Activated gamma-delta T cell treated with Interleukin-2 at 50 U/mL for 16 hours (primary cell): ENCODE measurements at regions not wholly inside any gene's neighbourhood (a gene's known extent, or its start where the extent isn't known, plus 50 kb on each side); places are given as distances from the start of the nearest gene placed in this dataset.

Experiments used
- DNase-seq: peaks from one replicate; pipeline ENCODE4 v3.0.0-alpha.2; 2020

DNA sequence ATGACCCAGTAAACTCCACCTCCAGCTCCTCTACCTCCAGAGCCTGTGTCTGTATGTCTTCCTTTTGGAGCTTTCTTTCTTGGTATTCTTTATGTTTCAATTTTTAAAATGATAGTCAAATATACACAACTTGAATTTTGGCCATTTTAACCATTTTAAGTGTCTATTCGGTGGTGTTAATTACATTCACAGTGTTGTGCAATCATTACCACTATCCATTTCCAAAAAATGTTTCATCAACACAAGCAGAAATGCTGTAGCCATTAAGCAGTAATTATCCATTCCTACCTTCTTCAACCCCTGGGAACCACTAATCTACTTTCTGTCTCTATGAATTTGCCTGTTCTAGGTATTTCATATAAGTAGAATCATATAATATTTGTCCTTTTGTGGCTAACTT, 194.5 kb upstream of the TSC22D2 start:
- DNase-seq: no peak

DNA sequence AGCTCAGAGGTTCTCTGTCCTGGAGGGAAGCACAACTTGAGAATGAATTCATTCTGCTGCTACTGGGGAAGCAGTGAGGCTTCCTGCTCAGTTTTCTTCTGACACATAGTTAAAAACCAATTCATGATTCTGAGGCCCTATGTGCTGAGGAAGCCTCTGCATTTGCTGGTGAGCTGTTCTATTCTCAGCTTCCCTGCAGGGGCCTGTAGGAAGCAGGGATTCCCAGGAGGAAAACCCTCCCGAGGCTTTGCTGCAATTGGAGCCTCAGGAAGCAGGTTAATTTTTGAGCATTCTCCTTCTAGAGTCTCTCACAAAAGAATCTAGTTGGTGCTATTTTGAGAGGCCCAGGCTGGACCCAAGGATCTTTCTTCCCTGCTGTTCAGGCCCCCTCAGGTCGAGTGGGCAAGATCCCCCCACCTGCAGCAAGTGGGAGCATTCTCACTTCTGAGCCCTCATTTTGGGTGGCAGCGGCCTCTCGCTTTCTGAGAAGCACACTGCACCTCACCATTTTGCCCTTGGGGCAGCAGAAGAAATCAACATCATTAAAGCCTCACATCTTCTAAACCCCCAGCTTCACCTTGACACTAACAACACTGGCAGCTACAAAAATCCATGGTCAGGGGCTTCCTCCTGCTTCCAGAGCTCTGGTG, 197.5 kb upstream of the TSC22D2 start:
- no peak for DNase-seq

DNA sequence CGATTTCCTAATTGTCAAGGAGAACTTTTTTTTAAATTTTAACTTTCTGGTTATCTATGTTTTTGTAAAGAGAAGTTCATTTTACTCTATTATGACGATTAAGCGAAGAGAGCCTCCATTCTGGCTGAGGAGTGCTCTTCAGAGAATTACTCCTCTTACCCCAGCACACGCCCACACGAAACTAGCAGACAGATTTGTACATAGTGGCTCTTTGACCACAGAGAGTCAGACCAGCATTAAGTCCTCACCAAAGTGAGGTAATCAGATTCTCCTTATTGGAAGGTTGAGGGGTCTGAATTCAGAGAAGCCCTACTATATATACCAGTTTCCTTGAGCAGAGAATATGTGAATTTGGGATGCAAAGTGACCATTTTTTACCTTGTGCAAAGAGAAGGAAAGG, 204.8 kb upstream of the TSC22D2 start:
- DNase-seq: no peak

DNA sequence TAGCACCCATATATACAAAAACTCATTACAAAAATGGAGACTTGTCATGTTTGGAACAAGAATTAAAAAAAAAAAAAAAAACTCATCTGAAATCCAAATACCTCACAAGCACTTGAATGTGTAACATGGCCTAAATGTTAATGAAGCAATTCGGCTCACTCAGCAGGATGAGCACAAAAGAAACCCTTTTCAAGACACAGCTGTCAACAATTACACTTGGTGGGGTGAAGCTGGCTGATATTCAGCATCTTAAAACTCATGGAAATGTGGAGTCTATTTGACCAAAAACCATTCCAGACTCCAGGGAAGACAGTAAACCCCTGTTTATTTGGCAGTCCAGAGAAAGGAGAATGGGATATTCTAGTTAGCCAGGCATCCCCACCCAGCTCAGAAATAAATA, 205.4 kb upstream of the TSC22D2 start:
- DNase-seq: no peak

DNA sequence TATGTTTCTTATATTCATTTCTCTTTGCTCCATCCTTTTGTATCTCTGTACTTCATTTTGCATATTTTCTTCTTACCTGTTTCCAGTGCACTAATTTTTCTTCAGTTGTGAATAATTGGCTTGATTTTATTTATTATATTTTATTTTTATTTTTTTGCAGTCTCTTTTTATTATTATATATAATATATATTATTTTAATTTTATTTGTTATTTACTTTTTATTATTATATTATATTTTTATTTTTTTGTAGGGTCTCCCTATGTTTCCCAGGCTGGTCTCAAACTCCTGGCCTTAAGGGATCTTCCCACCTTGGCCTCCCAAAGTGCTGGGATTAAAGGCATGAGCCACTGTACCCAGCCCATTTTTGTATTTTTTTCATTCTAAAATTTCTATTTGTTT, 213.1 kb upstream of the TSC22D2 start:
- no peak for DNase-seq

DNA sequence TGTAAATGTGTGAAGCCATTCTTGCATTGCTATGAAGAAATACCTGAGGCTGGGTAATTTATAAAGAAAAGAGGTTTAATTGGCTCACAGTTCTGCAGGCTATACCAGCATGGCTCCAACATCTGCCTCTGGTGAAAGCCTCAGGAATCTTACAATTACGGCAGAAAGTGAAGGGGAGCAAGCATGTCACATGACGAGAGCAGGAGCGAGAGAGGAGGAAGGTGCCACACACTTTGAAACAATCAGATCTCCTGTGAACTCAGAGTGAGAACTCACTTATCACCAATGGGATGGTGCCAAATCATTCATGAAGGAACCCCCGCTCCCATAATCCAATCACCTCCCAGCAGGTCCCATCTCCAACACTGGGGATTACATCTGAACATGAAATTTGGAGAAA, 213.6 kb upstream of the TSC22D2 start:
- DNase-seq: no peak

DNA sequence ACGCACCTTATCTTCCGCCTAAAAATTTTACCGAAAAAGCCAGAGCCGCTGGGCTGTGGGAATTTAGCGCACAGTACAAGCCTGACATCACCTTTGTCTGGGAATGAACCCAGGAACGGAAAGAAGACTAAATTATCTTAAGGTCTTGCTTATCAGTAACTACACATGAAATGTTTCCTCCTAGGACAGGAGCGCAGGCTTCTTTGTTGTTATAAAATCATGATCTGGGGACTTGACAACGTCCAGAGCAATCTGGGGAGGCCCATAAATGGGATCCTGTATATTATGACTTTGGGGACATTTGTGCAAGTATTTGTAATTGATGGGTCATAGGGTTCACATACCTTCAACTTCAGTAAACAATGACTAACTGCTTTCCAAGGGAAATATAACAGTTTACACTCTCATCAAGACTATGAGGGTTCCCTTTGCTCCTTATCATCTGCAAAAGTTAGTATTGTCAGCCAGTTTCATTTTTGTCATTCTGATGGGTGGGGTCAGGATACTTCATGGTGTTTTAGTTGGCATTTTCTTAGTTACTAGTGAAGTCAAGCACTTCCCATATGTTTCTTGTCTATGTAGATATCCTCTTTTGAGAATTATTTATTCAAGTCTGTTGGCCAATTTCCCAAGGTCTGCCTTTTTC, 213.9 kb upstream of the PFN2 start:
- no peak for DNase-seq

DNA sequence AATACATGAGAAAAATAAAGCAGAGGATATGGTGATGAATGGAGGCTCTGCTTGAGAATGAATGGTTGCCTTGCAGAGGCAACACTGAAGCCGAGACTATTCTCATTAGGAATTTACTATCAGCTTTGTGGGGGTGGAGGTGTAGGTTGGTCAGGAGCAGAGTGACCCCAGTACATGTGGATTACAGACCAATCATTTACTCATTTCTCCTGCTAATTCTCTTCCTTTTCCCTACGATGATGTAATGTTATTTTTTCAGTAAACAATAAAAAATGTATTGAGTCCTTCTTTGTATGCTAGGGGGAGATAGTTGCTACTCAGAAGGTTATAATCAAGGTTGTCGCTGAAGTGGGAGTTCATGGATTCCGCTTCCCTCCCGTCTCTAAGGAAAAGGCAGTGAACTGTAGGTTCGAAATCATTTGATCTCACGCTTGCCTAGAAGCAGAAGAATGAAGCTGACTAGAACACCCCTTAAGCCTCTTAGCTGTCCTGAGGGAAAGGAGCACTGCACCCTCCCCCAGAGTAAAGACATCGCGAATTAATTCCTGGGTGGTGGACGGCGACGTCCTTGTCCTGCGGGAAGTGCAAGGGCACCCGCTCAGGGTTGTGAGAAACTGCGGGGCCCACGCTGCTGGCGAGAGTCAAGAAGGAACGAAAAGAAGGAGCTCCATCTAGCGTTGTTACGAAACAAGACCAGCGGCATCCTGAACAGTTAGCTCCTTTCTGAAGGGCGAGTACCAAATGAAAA, 213.2 kb upstream of the PFN2 start:
- peak; percentile 30 for DNase-seq

DNA sequence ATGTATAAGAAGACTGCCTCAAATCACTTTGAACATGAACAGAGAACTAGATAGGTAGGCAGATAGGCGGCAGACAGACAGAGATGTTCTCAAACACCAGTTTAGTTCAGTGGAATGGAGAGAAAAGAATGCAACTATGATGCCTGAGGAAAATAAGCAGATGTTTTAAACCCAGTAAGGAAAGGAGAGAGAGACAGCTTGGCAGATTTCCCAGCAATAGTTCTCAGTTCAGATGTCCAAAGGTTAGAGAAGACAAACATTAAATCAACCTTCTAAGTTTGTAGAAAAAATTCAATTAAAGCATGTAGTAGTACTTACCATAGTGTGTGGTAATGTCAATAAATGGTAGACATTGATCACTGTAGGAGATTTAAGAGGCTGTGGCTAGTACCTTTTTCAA, 209.6 kb upstream of the PFN2 start:
- no peak for DNase-seq

DNA sequence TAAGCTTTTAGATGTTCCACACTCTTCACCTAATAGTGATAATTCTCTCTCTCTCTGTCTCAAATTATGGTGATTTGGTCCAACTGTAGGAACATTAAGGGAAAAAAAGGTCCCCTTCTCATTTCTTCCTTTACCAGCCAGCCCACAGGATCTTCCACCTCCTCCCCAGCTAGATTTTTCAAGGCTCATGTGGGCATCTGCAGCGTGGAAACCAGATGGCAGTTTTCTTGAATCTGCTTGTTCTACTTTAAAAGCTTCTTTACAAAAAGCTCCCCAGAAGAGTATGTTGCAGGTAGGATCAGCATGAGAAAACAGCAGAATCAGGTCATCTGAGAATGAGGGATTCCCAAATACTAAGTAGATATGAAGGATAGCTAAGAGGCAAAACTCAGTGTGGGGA, 208.6 kb upstream of the PFN2 start:
- DNase-seq: no peak

DNA sequence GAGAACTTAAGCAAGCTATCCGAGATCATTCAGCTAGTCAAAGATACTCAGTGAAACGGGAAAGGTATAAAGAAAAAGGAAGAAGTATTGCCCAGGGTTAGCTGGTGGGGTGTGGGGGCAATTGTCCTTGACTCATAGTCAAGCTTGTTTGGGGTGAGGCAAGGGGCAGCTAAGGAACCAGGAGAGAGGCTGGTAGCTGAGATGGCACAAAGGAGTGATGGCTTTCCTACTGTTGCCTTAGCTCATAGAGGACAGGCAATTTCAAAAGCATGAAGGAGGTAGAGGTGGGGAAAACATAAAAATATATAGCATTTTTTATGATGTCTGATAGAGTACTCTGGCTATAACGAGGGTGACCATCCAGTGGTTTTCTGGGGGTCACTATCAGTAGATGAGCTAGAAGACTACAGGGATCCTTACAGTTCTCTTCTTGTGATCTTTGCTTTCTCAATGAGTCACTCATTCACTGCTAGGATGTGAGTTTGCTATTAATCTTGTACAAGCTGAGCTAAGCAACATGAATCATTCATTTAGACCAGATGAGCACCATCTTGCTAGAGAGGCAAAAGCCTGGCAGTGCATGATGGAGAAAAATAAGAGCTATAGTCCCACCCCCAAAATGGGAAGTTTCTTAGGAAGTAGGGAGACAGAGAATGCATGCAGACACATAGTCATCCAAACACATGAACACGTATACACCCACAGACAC, 207.1 kb upstream of the PFN2 start:
- DNase-seq: no peak

DNA sequence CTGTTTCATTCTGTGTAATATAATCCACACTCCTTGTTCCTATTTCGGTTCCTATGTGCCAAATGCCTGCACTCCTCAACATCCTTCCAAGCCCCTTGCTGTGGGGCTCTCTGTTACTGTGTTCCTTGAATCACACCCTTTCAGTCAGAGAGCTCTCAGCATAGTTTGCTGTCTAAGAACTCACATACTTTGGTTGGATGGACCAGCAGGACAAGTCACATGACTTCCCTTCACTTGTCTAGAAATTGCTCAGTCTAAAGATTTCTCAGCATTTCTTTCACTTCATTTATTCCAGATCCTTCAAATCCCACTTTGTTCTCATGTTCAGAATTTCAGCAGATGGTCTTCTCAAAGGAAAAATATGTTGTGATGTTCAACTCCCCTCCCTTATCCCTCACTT, 203.5 kb upstream of the PFN2 start:
- DNase-seq: no peak

DNA sequence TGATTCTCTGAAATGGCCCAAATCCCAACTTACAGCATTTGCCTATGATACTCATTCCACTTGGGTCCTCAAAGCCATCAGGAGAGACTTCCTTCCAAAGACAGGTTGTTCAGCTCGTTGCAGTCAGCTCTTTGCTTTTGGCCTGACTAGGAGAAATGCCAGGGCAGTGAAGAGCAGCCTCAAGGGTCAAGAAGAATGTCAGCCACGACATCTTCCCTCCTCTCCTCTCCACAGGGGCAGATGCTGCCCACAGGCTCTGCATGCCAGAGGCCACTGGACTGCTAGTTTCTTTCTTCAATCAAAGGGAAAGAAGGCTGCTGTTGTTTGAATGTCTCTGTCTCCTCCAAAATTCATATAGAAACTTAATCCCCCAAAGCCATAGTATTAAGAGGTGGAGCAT, 201.7 kb upstream of the PFN2 start:
- DNase-seq: no peak

DNA sequence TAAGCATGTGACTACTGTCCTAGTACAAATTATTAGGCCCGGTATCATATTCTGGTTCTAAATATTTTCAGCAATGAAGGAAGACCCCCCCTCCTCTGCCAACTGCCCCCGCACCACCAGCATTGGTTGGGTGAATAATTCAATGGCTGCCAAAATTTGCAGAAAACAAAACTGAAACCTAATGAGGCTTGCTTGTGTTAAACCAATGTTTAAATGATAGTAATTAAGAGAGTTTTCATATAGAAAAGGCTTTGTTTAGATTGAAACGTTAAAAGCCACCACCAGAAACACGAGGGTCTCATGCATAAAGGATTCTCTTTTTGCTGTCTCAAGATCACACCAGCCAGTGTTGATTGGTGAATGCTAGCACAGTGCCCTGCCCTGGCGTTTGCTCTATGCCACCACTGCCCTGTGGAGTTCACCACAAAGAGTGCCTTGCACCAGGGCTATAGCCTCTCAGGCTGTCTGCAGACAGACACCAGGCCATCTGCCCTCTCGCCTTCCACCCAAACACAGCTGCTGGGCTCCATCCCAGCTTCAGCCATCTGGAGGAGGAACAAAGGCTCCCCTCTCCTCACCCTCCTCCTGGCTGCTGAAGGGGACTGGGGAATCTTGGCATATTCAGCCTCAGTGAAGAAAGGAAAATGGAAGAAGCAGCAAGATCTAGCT, 200.3 kb upstream of the PFN2 start:
- no peak for DNase-seq

DNA sequence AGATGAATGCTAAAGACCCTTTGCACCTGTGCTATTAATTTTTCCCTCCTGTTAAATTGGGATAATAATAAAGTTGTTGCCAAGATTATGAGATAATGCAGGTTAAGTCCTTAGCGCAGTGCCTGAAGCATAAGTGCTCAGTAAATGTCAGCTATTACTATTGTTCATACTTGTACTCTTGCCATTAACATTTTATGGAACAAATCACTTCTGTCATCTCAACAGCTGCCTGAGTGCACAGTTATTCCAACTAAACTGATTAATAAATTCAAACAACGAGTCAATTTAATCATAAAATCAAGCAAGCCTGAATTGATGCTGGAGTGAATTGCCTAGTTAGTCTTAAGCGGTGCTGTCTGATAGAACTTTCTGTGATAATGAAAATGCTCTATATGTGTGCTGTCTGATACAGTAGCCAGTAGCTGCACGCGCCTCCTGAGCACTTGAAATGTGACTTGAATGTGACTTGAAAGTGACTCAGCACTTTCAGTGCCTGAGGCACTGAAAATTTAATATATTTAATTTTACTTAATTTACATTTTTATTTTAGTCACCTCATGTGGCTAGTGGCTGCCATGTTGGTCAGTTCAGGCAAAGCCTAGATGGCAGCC, 198.7 kb upstream of the PFN2 start:
- DNase-seq: no peak

DNA sequence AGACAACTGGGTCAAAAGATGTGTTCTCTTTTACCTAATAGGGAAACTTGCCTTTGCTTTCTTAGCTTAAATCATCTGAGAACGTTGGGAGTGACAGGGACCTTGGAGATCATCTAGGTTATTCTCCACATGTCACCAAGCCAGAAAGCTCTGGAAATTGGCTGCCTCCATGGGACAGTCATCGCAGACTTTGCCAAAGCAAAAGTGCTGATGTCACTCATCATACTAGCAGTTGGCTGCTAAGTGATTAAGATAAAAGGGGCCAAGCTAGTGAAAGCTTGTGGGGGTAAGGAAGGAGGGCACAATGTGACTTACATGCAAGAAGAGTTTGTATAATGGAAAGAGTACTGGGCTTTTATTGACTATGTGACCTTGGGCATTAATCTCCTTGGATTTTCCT, 198.0 kb upstream of the PFN2 start:
- DNase-seq: no peak

DNA sequence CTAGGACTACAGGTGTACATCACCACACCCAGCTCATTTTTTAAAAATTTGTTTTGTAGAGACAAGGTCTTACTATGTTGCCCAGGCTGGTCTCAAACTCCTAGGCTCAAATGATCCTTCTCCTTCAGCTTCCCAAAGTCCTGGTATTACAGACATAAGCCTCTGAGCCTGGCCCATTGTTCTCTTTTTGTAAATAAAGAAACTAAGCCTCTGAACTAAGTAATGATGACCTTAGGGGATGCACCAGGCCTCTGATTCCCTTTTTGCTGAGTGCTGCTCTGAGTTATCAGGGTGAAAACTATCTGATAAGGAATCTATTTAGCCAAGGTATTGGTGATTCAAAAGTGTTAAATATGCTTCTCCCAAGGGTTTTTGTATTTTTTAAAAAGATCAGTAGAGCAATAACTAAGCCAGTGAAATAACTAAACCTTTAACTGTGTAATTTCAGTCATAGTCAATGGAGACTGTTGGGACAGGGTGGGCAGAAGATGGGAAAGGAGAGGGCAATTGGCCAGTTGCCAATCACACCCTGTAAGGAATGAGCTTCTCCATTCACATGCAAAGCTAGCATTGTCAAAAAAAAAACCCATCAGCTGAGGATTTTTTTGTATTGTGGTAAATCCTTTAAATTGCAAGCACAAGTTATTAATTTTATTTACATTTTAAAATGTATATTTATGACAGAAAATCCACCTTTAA, 194.8 kb upstream of the PFN2 start:
- DNase-seq: no peak

DNA sequence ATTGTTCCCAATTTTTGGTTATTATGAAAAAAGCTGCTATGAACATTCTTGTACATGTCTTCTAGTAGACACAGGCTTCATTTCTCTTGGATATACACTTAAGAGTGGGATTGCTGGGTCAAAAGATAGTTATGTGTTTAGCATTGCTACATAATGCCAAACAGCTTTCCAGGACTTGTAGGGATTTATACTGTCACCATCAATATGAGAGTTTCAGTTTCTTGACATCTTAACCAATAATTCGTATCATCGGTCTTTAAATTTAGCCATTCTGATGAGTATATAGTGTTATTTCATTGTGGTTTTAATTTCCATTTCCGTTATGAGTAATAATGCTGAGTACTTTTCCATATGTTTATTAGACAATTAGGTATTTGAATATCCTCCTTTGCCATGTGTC, 190.3 kb upstream of the PFN2 start:
- no peak for DNase-seq

DNA sequence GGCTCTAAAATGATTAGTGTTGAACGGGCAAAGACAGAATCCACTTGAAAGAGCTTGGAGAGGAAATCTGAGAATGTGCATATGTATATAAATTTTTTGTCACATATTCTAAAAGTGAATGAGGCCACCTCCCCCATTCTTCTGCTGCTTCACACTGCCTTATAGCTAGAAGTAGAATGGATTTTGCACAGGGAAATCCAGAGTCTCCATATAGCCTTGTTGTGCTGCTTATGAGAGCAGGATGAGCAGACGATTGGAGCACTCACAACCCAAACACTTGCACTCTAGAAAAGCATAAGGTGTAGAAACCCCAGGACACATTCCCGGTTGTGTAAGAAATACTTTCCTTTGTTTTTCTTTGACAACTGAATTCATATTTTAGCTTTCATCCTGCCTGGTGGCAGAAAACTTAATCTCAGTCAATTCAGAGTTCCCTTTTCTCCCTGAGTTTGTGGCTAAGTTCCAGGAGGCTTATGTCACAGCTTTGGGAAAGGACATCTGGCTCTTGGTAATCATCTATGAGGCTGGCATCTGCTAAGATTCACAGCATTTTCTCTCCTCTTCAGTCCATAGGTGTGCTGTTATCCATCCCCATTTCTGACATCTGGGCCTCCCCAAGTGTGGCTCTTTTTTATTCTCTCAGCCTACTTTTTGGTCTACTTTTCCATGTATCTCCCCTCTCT, 188.4 kb upstream of the PFN2 start:
- DNase-seq: no peak

DNA sequence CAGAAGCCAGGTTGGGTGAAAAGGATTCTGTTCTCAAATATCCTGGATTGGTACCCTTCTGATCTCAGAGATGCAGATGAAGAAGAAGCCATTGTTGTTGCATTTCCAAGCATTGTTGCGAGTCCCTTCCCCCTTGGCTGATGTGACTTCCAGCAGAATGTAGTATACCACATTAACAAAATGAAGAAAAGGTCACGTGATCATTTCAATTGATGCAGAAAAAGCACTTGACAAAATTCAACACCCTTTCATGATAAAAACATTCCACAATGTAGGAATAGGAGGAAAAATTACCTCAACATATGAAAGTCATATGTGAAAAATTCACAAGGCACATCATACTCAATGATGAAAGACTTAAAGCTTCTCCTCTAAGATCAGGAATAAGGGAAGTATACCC, 181.9 kb upstream of the PFN2 start:
- no peak for DNase-seq

DNA sequence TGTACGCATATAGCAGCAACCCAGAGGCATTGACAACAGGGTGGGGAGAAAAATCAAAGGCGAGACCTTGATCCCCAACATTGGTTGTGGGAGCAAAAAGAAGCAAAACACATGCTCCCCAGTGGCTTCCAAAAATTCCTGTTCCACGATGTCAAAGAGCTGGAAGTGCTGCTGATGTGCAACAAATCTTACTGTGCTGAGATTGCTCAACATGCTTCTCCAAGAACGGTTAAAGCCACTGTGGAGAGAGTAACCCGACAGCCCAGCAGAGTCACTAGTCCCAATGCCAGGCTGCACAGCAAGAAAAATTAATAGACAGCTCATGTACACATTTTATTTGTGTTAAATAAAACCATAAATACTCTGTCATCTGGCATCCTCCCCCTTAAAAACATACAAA, 179.9 kb upstream of the PFN2 start:
- no peak for DNase-seq

DNA sequence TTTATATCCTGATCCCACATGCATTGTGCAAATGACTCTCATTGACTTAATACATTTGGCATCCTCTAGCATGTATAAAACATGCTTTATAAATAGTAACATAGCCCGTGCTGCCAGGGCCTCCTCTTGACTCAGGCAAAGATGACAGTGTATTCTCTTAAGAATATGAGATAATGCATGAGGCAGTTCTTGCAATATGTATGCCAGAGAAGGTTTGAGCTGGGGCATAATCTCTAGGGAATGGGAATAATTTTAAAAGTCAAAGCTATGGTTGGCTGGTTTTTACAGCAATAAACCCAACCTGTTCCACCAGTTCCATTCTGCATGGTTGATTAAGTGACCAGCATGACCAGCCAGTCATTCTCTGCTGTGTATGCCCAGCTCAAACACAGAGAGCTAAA, 179.0 kb upstream of the PFN2 start:
- no peak for DNase-seq
